Spleen (tissue), 11 donors: ENCODE measurements at regions not wholly inside any gene's neighbourhood (a gene's known extent, or its start where the extent isn't known, plus 50 kb on each side); places are given as distances from the start of the nearest gene placed in this dataset.

Experiments
- DNase-seq: peaks from one replicate; pipeline ENCODE4 v3.0.0-alpha.2; 2020
- H3K27ac ChIP-seq, 8 donors: fragments of 200-600 bp; sonication (generic) in 7 of 8; 1 replicate in 4 of 8; 2 replicates in 4 of 8; pipeline versions ENCODE4 v1.5.0 to v1.8.0; 2016 to 2021; ENCODE audit warnings: inconsistent platforms in 4 of 8, mild to moderate bottlenecking in 4 of 8, moderate library complexity in 1 of 8
- H3K27me3 ChIP-seq, 7 donors: fragments of 200-600 bp; sonication (generic) in 6 of 7; replicated peaks in 1 of 7; 1 replicate in 4 of 7; 2 replicates in 3 of 7; pipeline versions ENCODE4 v1.5.0 to v1.8.0; 2016 to 2021; ENCODE audit warnings: inconsistent platforms in 3 of 7, mild to moderate bottlenecking in 1 of 7
- H3K36me3 ChIP-seq, 6 donors: fragments of 200-600 bp; sonication (generic) in 5 of 6; 1 replicate in 4 of 6; 2 replicates in 2 of 6; pipeline versions ENCODE4 v1.5.0 to v1.8.0; 2016 to 2021; ENCODE audit warnings: inconsistent platforms in 2 of 6
- H3K4me1 ChIP-seq, 6 donors: fragments of 200-600 bp; sonication (generic) in 5 of 6; 1 replicate in 3 of 6; 2 replicates in 3 of 6; pipeline versions ENCODE4 v1.5.0 to v1.8.0; 2016 to 2021; ENCODE audit warnings: inconsistent platforms in 3 of 6
- H3K4me3 ChIP-seq, 8 donors: fragments of 200-600 bp; sonication (generic) in 7 of 8; 1 replicate in 4 of 8; 2 replicates in 4 of 8; pipeline versions ENCODE4 v1.5.0 to v1.8.0; 2016 to 2021; ENCODE audit warnings: inconsistent platforms in 4 of 8, mild to moderate bottlenecking in 4 of 8, moderate library complexity in 2 of 8
- H3K9me3 ChIP-seq, 8 donors: fragments of 200-600 bp; sonication (generic) in 7 of 8; 1 replicate in 4 of 8; 2 replicates in 4 of 8; pipeline versions ENCODE4 v1.5.0 to v1.8.0; 2016 to 2021; ENCODE audit warnings: inconsistent platforms in 4 of 8
- CTCF ChIP-seq, 11 experiments: fragments of 200-600 bp in 7 of 11; fragments of 450-650 bp in 4 of 11; sonication (generic) in 4 of 11; IDR thresholded peaks in 8 of 11; conservative IDR thresholded peaks in 3 of 11; 1 replicate in 7 of 11; 2 replicates in 4 of 11; pipeline versions ENCODE4 v1.4.0 to v1.8.0; 2016 to 2021; ENCODE audit warnings: antibody characterized with exemption in 11 of 11, inconsistent platforms in 4 of 11, mild to moderate bottlenecking in 1 of 11
- POLR2A ChIP-seq, 3 donors: fragments of 450-650 bp; IDR thresholded peaks; one replicate each; pipeline ENCODE4 v1.5.1; 2017; ENCODE audit warnings: antibody characterized with exemption in 3 of 3, mild to moderate bottlenecking in 1 of 3
- POLR2AphosphoS5 ChIP-seq, 3 donors: sonication (generic); formaldehyde crosslinking; IDR thresholded peaks; one replicate each; pipeline ENCODE4 v1.5.1; 2017; ENCODE audit warnings: antibody characterized with exemption in 3 of 3
- WGBS, 5 donors: extraction: QIAGEN DNeasy Blood & Tissue Kit in 3 of 5; methylation state at CpG; one replicate each; pipeline versions ENCODE4 v1.1.5 to v1.1.7; 2013 to 2018; 5-methylcytosine and 5-hydroxymethylcytosine counted together
- intact Hi-C: fragments of 100-400 bp; cut with DNase I; formaldehyde crosslinking; loops from one replicate; pipeline ENCODE4 v1.15.0; 2023; ENCODE audit warnings: low total_unique reads
- donor health status: healthy with polysubstance abuse.
- donor health status: DM: no; HTN: no; CAD: no; lungs with moderate emphysema.
- donor health status: DM: no; HTN: no; CAD: no.
- donor health status: Bipolar disorder and iron deficiency.
- donor health status: healthy.
- donor health status: DM: no; HTN: no; CAD: no.
- donor health status: DM: yes; HTN: yes; CAD: no.

GRCh38 chr7:26916779-26917320 is 52.5 kb upstream of the SKAP2 start:
- Histone ChIP-seq H3K4me1 (peaks cover 0 to 3% (median 0%) of the 10 kb centered on the region in 6 donors), H3K27ac (no peak overlapping the region), H3K36me3 (no peaks in the 10 kb centered on the region), H3K27me3 (no peaks in the 10 kb centered on the region), H3K4me3 (no peak overlapping the region), H3K9me3 (no peaks in the 10 kb centered on the region)
- 58 to 66% (median 64%) methylated on average over 3 of the region's 3 CpGs for WGBS, 5 donors
- intact Hi-C loops, result no loop called here
- no peak for TF ChIP-seq POLR2AphosphoS5 (IDR thresholded peaks at IDR 0.05)
- TF ChIP-seq POLR2A (IDR thresholded peaks at IDR 0.05), result no peak
- no peak for TF ChIP-seq CTCF (IDR thresholded peaks at IDR 0.05 in 8 of 11, conservative IDR thresholded peaks at IDR 0.05 in 3 of 11)
- no peak for DNase-seq

GRCh38 chr7:26916336-26916735 is 51.9 kb upstream of the SKAP2 start:
- H3K4me1 ChIP-seq, result peaks cover 0 to 3% (median 0%) of the 10 kb centered on the region in 6 donors
- intact Hi-C loops, result no loop called here
- no peaks in the 10 kb centered on the region for H3K36me3 ChIP-seq
- H3K4me3 ChIP-seq, result no peak overlapping the region
- no peaks in the 10 kb centered on the region for H3K9me3 ChIP-seq
- no peak overlapping the region for H3K27ac ChIP-seq
- no peak for TF ChIP-seq CTCF (IDR thresholded peaks at IDR 0.05 in 8 of 11, conservative IDR thresholded peaks at IDR 0.05 in 3 of 11)
- no peak for TF ChIP-seq POLR2A (IDR thresholded peaks at IDR 0.05)
- TF ChIP-seq POLR2AphosphoS5 (IDR thresholded peaks at IDR 0.05), result no peak
- no peaks in the 10 kb centered on the region for H3K27me3 ChIP-seq
- no peak for DNase-seq
